ENCODE measurements at regions not wholly inside any gene's neighbourhood (a gene's known extent, or its start where the extent isn't known, plus 50 kb on each side); places are given as distances from the start of the nearest gene placed in this dataset.

GRCh38 chr18:70683263-70683662, 394.4 kb downstream of the SOCS6 start:
- TF ChIP-seq MAX (IDR thresholded peaks at IDR 0.05; ENCODE audit: low read depth, low read length) (no peak), MYC (IDR thresholded peaks at IDR 0.05; ENCODE audit: low read depth, low read length) (no peak), POLR2A (IDR thresholded peaks at IDR 0.05; ENCODE audit: extremely low read depth, insufficient read length) (no peak)
- TF ChIP-seq, protein P1, sequence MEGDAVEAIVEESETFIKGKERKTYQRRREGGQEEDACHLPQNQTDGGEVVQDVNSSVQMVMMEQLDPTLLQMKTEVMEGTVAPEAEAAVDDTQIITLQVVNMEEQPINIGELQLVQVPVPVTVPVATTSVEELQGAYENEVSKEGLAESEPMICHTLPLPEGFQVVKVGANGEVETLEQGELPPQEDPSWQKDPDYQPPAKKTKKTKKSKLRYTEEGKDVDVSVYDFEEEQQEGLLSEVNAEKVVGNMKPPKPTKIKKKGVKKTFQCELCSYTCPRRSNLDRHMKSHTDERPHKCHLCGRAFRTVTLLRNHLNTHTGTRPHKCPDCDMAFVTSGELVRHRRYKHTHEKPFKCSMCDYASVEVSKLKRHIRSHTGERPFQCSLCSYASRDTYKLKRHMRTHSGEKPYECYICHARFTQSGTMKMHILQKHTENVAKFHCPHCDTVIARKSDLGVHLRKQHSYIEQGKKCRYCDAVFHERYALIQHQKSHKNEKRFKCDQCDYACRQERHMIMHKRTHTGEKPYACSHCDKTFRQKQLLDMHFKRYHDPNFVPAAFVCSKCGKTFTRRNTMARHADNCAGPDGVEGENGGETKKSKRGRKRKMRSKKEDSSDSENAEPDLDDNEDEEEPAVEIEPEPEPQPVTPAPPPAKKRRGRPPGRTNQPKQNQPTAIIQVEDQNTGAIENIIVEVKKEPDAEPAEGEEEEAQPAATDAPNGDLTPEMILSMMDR (IDR thresholded peaks at IDR 0.05; ENCODE audit: low read depth, low read length), result no peak
- H3K4me3 ChIP-seq (ENCODE audit: low read depth, low read length), result no peak overlapping the region

DNA sequence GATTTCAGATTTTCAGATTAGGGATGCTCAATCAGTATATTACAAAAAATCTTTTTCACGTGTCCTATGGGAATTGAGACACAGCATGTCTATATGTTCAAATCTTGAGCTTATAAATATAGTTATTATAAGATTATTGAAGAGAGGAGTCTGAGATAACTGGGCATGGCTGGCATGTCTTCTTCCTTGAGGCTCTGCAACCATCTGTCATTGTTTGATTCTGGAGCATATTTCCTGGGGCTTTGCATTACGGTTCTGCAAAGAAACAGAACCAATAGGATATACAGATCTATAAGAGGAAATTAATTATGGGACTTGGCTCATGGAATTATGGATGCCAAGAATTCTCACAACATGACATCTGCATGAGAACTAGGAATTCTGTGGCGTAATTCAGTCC, 386.1 kb downstream of the SOCS6 start:
- no peak for DNase-seq (ENCODE audit: low read depth)
- TF ChIP-seq, protein P1 (IDR thresholded peaks at IDR 0.05; ENCODE audit: low read depth, low read length), result no peak
- no peak for TF ChIP-seq MAX (IDR thresholded peaks at IDR 0.05; ENCODE audit: low read depth, low read length)
- no peak for TF ChIP-seq MYC (IDR thresholded peaks at IDR 0.05; ENCODE audit: low read depth, low read length)
- TF ChIP-seq POLR2A (IDR thresholded peaks at IDR 0.05; ENCODE audit: extremely low read depth, insufficient read length), result no peak
- no peak overlapping the region for H3K4me3 ChIP-seq (ENCODE audit: low read depth, low read length)

More at GRCh38 chr18:70683263-70683662, 394.4 kb downstream of the SOCS6 start:
- DNase-seq (ENCODE audit: low read depth), result no peak

DNA sequence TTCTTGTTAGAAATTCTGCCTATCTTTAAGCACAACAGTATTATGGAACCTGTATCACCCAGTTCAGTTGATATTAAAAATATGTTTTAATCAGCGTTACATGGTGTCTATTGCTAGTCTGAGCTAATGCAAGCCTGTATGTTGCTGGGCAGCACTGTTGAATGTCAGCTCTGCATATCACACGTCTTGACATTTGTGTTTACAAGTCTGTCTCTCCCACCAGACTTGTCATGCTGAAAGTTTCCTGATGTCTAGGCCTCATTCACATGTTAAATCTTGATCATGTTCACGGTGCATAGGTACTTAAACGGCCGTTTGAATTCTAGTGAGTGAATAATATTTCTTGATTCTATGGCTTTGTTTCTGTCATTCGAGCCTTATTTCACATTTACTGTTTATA, 385.0 kb downstream of the SOCS6 start:
- DNase-seq (ENCODE audit: low read depth), result no peak
- TF ChIP-seq MYC (IDR thresholded peaks at IDR 0.05; ENCODE audit: low read depth, low read length), result no peak
- no peak for TF ChIP-seq POLR2A (IDR thresholded peaks at IDR 0.05; ENCODE audit: extremely low read depth, insufficient read length)
- TF ChIP-seq, protein P1 (IDR thresholded peaks at IDR 0.05; ENCODE audit: low read depth, low read length), result no peak
- no peak for TF ChIP-seq MAX (IDR thresholded peaks at IDR 0.05; ENCODE audit: low read depth, low read length)
- no peak overlapping the region for H3K4me3 ChIP-seq (ENCODE audit: low read depth, low read length)

GRCh38 chr18:70672581-70672980, 383.7 kb downstream of the SOCS6 start:
- H3K4me3 ChIP-seq (ENCODE audit: low read depth, low read length), result no peak overlapping the region
- no peak for DNase-seq (ENCODE audit: low read depth)

GRCh38 chr18:70671889-70672565, 383.2 kb downstream of the SOCS6 start:
- TF ChIP-seq MYC (IDR thresholded peaks at IDR 0.05; ENCODE audit: low read depth, low read length) (no peak), MAX (IDR thresholded peaks at IDR 0.05; ENCODE audit: low read depth, low read length) (no peak), POLR2A (IDR thresholded peaks at IDR 0.05; ENCODE audit: extremely low read depth, insufficient read length) (no peak)
- TF ChIP-seq, protein P1 (IDR thresholded peaks at IDR 0.05; ENCODE audit: low read depth, low read length), result no peak
- H3K4me3 ChIP-seq (ENCODE audit: low read depth, low read length), result no peak overlapping the region
- no peak for DNase-seq (ENCODE audit: low read depth)

More at GRCh38 chr18:70672581-70672980, 383.7 kb downstream of the SOCS6 start:
- TF ChIP-seq POLR2A (IDR thresholded peaks at IDR 0.05; ENCODE audit: extremely low read depth, insufficient read length), result no peak
- no peak for TF ChIP-seq MAX (IDR thresholded peaks at IDR 0.05; ENCODE audit: low read depth, low read length)
- TF ChIP-seq, protein P1 (IDR thresholded peaks at IDR 0.05; ENCODE audit: low read depth, low read length), result no peak
- no peak for TF ChIP-seq MYC (IDR thresholded peaks at IDR 0.05; ENCODE audit: low read depth, low read length)

All from NB4 (cell line).